H1 (cell line): ENCODE measurements at regions not wholly inside any gene's neighbourhood (a gene's known extent, or its start where the extent isn't known, plus 50 kb on each side); places are given as distances from the start of the nearest gene placed in this dataset.

Experiments used
- CTCF ChIA-PET: fragments of 300-600 bp; sonication (Branson Sonifier 250); formaldehyde crosslinking; loops from one replicate; lab custom pipeline; 2021; ENCODE audit not compliant: partially characterized antibody; lab: Charles Lee
- POLR2A ChIA-PET: fragments of 300-600 bp; sonication (Branson Sonifier 250); formaldehyde crosslinking; loops from one replicate; lab custom pipeline; 2021; ENCODE audit warnings: inconsistent platforms; ENCODE audit not compliant: partially characterized antibody; lab: Charles Lee
- DNase-seq, 2 experiments: peaks; one replicate each; pipeline versions ENCODE4 v3.0.0 to v3.0.0-alpha.2; 2010 to 2022; ENCODE audit warnings: low spot score in 2 of 2, low read depth in 1 of 2, mixed read lengths in 1 of 2
- FAIRE-seq: peaks from 2 replicates; lab custom pipeline; 2011; peaks lifted over from hg19 to GRCh38; lab: Jason Lieb, UNC
- H2AFZ ChIP-seq: 2 replicates; pipeline ENCODE4 v1.8.1; 2012; ENCODE audit warnings: low read length, inconsistent platforms
- H2AK5ac ChIP-seq: 2 replicates; pipeline ENCODE4 v1.6.1; 2013; ENCODE audit warnings: low read depth, low read length
- H2BK120ac ChIP-seq: replicated peaks from 2 replicates; pipeline ENCODE3; 2013; ENCODE audit warnings: low read depth, low read length, inconsistent platforms
- H2BK12ac ChIP-seq: 2 replicates; pipeline ENCODE4 v1.6.1; 2013; ENCODE audit warnings: low read depth, low read length
- H2BK15ac ChIP-seq: 2 replicates; pipeline ENCODE4 v1.6.1; 2013; ENCODE audit warnings: low read length
- H2BK20ac ChIP-seq: 2 replicates; pipeline ENCODE4 v1.6.1; 2013; ENCODE audit warnings: low read length
- H2BK5ac ChIP-seq: 2 replicates; pipeline ENCODE4 v1.6.1; 2013; ENCODE audit warnings: low read depth, low read length
- H3K14ac ChIP-seq: 2 replicates; pipeline ENCODE4 v1.6.1; 2013; ENCODE audit warnings: inconsistent platforms; ENCODE audit not compliant: insufficient read length
- H3K18ac ChIP-seq: 2 replicates; pipeline ENCODE4 v1.6.1; 2013; ENCODE audit warnings: low read length; ENCODE audit errors: extremely low read depth
- H3K23ac ChIP-seq: 2 replicates; pipeline ENCODE4 v1.6.1; 2013; ENCODE audit warnings: inconsistent platforms; ENCODE audit not compliant: insufficient read length
- H3K23me2 ChIP-seq: 2 replicates; pipeline ENCODE4 v1.6.1; 2013; ENCODE audit warnings: low read depth, low read length
- H3K27ac ChIP-seq: 2 replicates; pipeline ENCODE4 v1.6.1; 2011; ENCODE audit warnings: low read depth, low read length, inconsistent platforms
- H3K27me3 ChIP-seq, 4 experiments: replicated peaks in 1 of 4; 1 replicate in 1 of 4; 2 replicates in 3 of 4; pipeline versions ENCODE4 v1.6.1 to v1.8.1; 2011 to 2013; ENCODE audit warnings: low read length in 3 of 4, mild to moderate bottlenecking in 3 of 4, inconsistent platforms in 2 of 4, mixed read lengths in 2 of 4, moderate library complexity in 1 of 4; ENCODE audit not compliant: control insufficient read depth in 3 of 4, insufficient read depth in 3 of 4; ENCODE audit errors: extremely low read depth in 1 of 4
- H3K36me3 ChIP-seq, 4 experiments: 2 replicates each; pipeline versions ENCODE4 v1.6.1 to v1.8.1; 2011 to 2013; ENCODE audit warnings: mild to moderate bottlenecking in 4 of 4, low read length in 3 of 4, moderate library complexity in 2 of 4, control low read depth in 1 of 4, inconsistent platforms in 1 of 4; ENCODE audit not compliant: insufficient read depth in 4 of 4, control insufficient read depth in 2 of 4
- H3K4ac ChIP-seq: replicated peaks from 2 replicates; pipeline ENCODE3; 2013; ENCODE audit warnings: low read length, low read depth, mixed read lengths, inconsistent platforms; ENCODE audit not compliant: insufficient read length
- H3K4me1 ChIP-seq, 4 experiments: replicated peaks in 1 of 4; 1 replicate in 1 of 4; 2 replicates in 3 of 4; pipeline versions ENCODE4 v1.6.1 to v1.8.1; 2011 to 2013; ENCODE audit warnings: low read length in 3 of 4, inconsistent platforms in 2 of 4, mixed read lengths in 1 of 4; ENCODE audit not compliant: insufficient read depth in 4 of 4, control insufficient read depth in 3 of 4
- H3K4me2 ChIP-seq, 2 experiments: 2 replicates each; pipeline versions ENCODE4 v1.6.1 to v1.8.1; 2011 to 2013; ENCODE audit warnings: low read depth in 2 of 2, low read length in 2 of 2, control low read depth in 1 of 2, inconsistent platforms in 1 of 2, mild to moderate bottlenecking in 1 of 2; ENCODE audit not compliant: insufficient read depth in 1 of 2
- H3K4me3 ChIP-seq, 4 experiments: fragments of 200-600, 300-600 bp in 1 of 4; sonication (generic), shearing (Covaris generic), sonication (Bioruptor Twin) in 1 of 4; 2 replicates each; pipeline versions ENCODE4 v1.5.1 to v1.8.1; 2011 to 2016; ENCODE audit warnings: low read length in 4 of 4, low read depth in 3 of 4, control low read depth in 2 of 4, inconsistent platforms in 2 of 4, mild to moderate bottlenecking in 2 of 4, mixed read lengths in 1 of 4, moderate library complexity in 1 of 4; ENCODE audit not compliant: insufficient read depth in 2 of 4; ENCODE audit errors: extremely low read depth in 1 of 4
- H3K56ac ChIP-seq: replicated peaks from 2 replicates; pipeline ENCODE3; 2013; ENCODE audit warnings: low read depth, mild to moderate bottlenecking, mixed read lengths, low read length, inconsistent platforms; ENCODE audit not compliant: insufficient read length
- H3K79me1 ChIP-seq: 2 replicates; pipeline ENCODE4 v1.6.1; 2013; ENCODE audit warnings: low read depth, low read length, control low read depth
- H3K79me2 ChIP-seq, 2 experiments: 2 replicates each; pipeline versions ENCODE4 v1.6.1 to v1.8.1; 2012 to 2013; ENCODE audit warnings: low read length in 2 of 2, mild to moderate bottlenecking in 2 of 2, inconsistent platforms in 1 of 2; ENCODE audit not compliant: insufficient read depth in 2 of 2, control insufficient read depth in 1 of 2
- H3K9ac ChIP-seq, 4 experiments: replicated peaks in 1 of 4; 1 replicate in 1 of 4; 2 replicates in 3 of 4; pipeline versions ENCODE4 v1.6.1 to v1.8.1; 2011 to 2013; ENCODE audit warnings: low read depth in 3 of 4, low read length in 3 of 4, control low read depth in 2 of 4, mild to moderate bottlenecking in 2 of 4, moderate library complexity in 2 of 4, inconsistent platforms in 1 of 4; ENCODE audit errors: extremely low read depth in 1 of 4
- H3K9me3 ChIP-seq, 2 experiments: 2 replicates each; pipeline versions ENCODE4 v1.6.1 to v1.8.1; 2012 to 2013; ENCODE audit warnings: mild to moderate bottlenecking in 2 of 2, moderate library complexity in 2 of 2, control low read depth in 1 of 2, inconsistent platforms in 1 of 2, low read depth in 1 of 2, low read length in 1 of 2, mixed read lengths in 1 of 2; ENCODE audit not compliant: insufficient read depth in 2 of 2
- H4K20me1 ChIP-seq, 2 experiments: replicated peaks in 1 of 2; 2 replicates each; pipeline versions ENCODE3 to v1.8.1; 2011 to 2013; ENCODE audit warnings: inconsistent platforms in 2 of 2, low read length in 2 of 2, mild to moderate bottlenecking in 1 of 2; ENCODE audit not compliant: insufficient read depth in 2 of 2, control insufficient read depth in 1 of 2
- H4K5ac ChIP-seq: 2 replicates; pipeline ENCODE4 v1.6.1; 2013; ENCODE audit warnings: low read length, low read depth, mixed read lengths, inconsistent platforms; ENCODE audit not compliant: insufficient read length
- H4K8ac ChIP-seq: 2 replicates; pipeline ENCODE4 v1.8.0; 2013; ENCODE audit warnings: mild to moderate bottlenecking, moderate library complexity, low read length, inconsistent platforms; ENCODE audit not compliant: insufficient read depth; ENCODE audit errors: extremely low read depth
- H4K91ac ChIP-seq: replicated peaks from 2 replicates; pipeline ENCODE3; 2013; ENCODE audit warnings: low read length, mixed read lengths, inconsistent platforms; ENCODE audit not compliant: insufficient read length
- ASH2L ChIP-seq: fragments of 200-600, 300-600 bp; sonication (generic); IDR thresholded peaks from one replicate; pipeline ENCODE4 v1.7.1; 2017; ENCODE audit warnings: low read length
- ATF2 ChIP-seq: IDR thresholded peaks from 2 replicates; pipeline ENCODE4 v1.6.1; 2012; ENCODE audit warnings: low read length, inconsistent platforms
- CEBPB ChIP-seq: IDR thresholded peaks from 2 replicates; pipeline ENCODE4 v1.6.1; 2012; ENCODE audit warnings: low read depth, low read length
- JUN ChIP-seq: IDR thresholded peaks from 2 replicates; pipeline ENCODE4 v1.6.1; 2011; ENCODE audit warnings: low read depth, mild to moderate bottlenecking, improper control_type of control experiment, low read length
- MAFK ChIP-seq: IDR thresholded peaks from 2 replicates; pipeline ENCODE4 v1.6.1; 2012; ENCODE audit warnings: low read depth, mild to moderate bottlenecking, improper control_type of control experiment, low read length
- NANOG ChIP-seq: IDR thresholded peaks from 2 replicates; pipeline ENCODE4 v1.6.1; 2011; ENCODE audit warnings: low read length, low read depth, mild to moderate bottlenecking, inconsistent platforms; ENCODE audit not compliant: insufficient read depth, poor library complexity, severe bottlenecking
- RAD21 ChIP-seq, 2 experiments: IDR thresholded peaks in 1 of 2; conservative IDR thresholded peaks in 1 of 2; 2 replicates each; pipeline ENCODE4 v1.6.1; 2011; ENCODE audit warnings: low read depth in 2 of 2, low read length in 2 of 2, improper control_type of control experiment in 1 of 2, inconsistent platforms in 1 of 2, mild to moderate bottlenecking in 1 of 2, moderate library complexity in 1 of 2
- YY1 ChIP-seq: IDR thresholded peaks from 2 replicates; pipeline ENCODE4 v1.6.1; 2011; ENCODE audit warnings: low read depth, mild to moderate bottlenecking, low read length
- WGBS, 2 experiments: shearing (Covaris generic) in 1 of 2; methylation state at CpG; one replicate each; pipeline versions ENCODE4 v1.1.6 to v1.1.7; 2013 to 2015; ENCODE audit warnings: low lambda C conversion rate in 2 of 2, mixed read lengths in 2 of 2, inconsistent platforms in 1 of 2, low coverage in 1 of 2, missing lambda C conversion rate in 1 of 2; ENCODE audit not compliant: insufficient replicate concordance in 2 of 2, insufficient coverage in 1 of 2, insufficient read length in 1 of 2; ENCODE audit errors: extremely low coverage in 1 of 2, missing lambda C conversion rate in 1 of 2; 5-methylcytosine and 5-hydroxymethylcytosine counted together
- TF ChIP-seq, protein P1 (sequence below), 3 experiments: IDR thresholded peaks; 1 replicate in 2 of 3; 2 replicates in 1 of 3; pipeline versions ENCODE4 v1.5.1 to v1.6.1; 2011; ENCODE audit warnings: low read length in 3 of 3, mild to moderate bottlenecking in 3 of 3, inconsistent platforms in 2 of 3, low read depth in 1 of 3, moderate library complexity in 1 of 3; ENCODE audit not compliant: insufficient read depth in 1 of 3; ENCODE audit errors: control extremely low read depth in 1 of 3

- no peaks in the 10 kb centered on the region for H4K20me1 ChIP-seq
- H2AK5ac ChIP-seq, result no peak overlapping the region
- H3K79me1 ChIP-seq, result no peaks in the 10 kb centered on the region
- no peak overlapping the region for H3K56ac ChIP-seq
- H3K9me3 ChIP-seq, result no peaks in the 10 kb centered on the region
- H2BK20ac ChIP-seq, result no peak overlapping the region
- H3K27me3 ChIP-seq, result no peaks in the 10 kb centered on the region
- H3K4me2 ChIP-seq, result no peak overlapping the region
- no peak overlapping the region for H3K14ac ChIP-seq
- H3K18ac ChIP-seq, result no peak overlapping the region
- no peak overlapping the region for H4K8ac ChIP-seq
- no peaks in the 10 kb centered on the region for H3K23me2 ChIP-seq
- no peak overlapping the region for H2BK15ac ChIP-seq
- ChIA-PET CTCF (interaction anchor here (1.1 kb wide), 1 partner anchor 988 kb away, joined by 3 read pairs; no protein-coding TSS in a partner anchor), POLR2A (no interaction called here)
- H3K9ac ChIP-seq, result no peak overlapping the region
- no peaks in the 10 kb centered on the region for H3K79me2 ChIP-seq
- H4K91ac ChIP-seq, result no peak overlapping the region
- H3K27ac ChIP-seq, result no peak overlapping the region
- H2AFZ ChIP-seq, result no peak overlapping the region; the same call in 1 of the 2 replicates
- no peak overlapping the region for H2BK120ac ChIP-seq
- 92% methylated on average over 5 of the region's 5 CpGs; no CpG with 5 or more reads in 1 of the 2 experiments for WGBS, 2 experiments
- H3K4me1 ChIP-seq, result no peaks in the 10 kb centered on the region
- H2BK5ac ChIP-seq, result no peak overlapping the region
- H2BK12ac ChIP-seq, result no peak overlapping the region
- DNase-seq (no peak), FAIRE-seq (no peak)
- H3K4ac ChIP-seq, result no peak overlapping the region
- no peak overlapping the region for H3K23ac ChIP-seq
- no peak overlapping the region for H3K4me3 ChIP-seq
- H4K5ac ChIP-seq, result no peak overlapping the region
- H3K36me3 ChIP-seq, result no peaks in the 10 kb centered on the region
- TF ChIP-seq ASH2L, result no peak
- TF ChIP-seq RAD21 (IDR thresholded peaks at IDR 0.05 in 1 of 2, conservative IDR thresholded peaks at IDR 0.05 in 1 of 2; ENCODE audit: low read depth in 2 of 2, low read length in 2 of 2), result no peak
- no peak for TF ChIP-seq MAFK
- TF ChIP-seq, protein P1, sequence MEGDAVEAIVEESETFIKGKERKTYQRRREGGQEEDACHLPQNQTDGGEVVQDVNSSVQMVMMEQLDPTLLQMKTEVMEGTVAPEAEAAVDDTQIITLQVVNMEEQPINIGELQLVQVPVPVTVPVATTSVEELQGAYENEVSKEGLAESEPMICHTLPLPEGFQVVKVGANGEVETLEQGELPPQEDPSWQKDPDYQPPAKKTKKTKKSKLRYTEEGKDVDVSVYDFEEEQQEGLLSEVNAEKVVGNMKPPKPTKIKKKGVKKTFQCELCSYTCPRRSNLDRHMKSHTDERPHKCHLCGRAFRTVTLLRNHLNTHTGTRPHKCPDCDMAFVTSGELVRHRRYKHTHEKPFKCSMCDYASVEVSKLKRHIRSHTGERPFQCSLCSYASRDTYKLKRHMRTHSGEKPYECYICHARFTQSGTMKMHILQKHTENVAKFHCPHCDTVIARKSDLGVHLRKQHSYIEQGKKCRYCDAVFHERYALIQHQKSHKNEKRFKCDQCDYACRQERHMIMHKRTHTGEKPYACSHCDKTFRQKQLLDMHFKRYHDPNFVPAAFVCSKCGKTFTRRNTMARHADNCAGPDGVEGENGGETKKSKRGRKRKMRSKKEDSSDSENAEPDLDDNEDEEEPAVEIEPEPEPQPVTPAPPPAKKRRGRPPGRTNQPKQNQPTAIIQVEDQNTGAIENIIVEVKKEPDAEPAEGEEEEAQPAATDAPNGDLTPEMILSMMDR (IDR thresholded peaks at IDR 0.05; ENCODE audit: control extremely low read depth in 1 of 3, insufficient read depth in 1 of 3, low read depth in 1 of 3, low read length in 3 of 3), result no peak
- no peak for TF ChIP-seq JUN
- TF ChIP-seq CEBPB, result no peak
- no peak for TF ChIP-seq NANOG
- no peak for TF ChIP-seq YY1
- no peak for TF ChIP-seq ATF2
These were observed 113.0 kb downstream of the DTHD1 start for GRCh38 chr4:36394352-36394903.
